ENCODE measurements at regions not wholly inside any gene's neighbourhood (a gene's known extent, or its start where the extent isn't known, plus 50 kb on each side); places are given as distances from the start of the nearest gene placed in this dataset.

GRCh38 chr10:112087953-112088456, 95.6 kb downstream of the GPAM start:
- Histone ChIP-seq H3K23me2 (ENCODE audit: insufficient read length, low read depth, low read length, poor library complexity, severe bottlenecking) (no peaks in the 10 kb centered on the region), H3K9ac (ENCODE audit: extremely low read depth, insufficient read length, low read length) (no peak overlapping the region), H3T11ph (ENCODE audit: low read length) (no peak overlapping the region), H3K9me3 (ENCODE audit: control insufficient read depth, low read depth, low read length) (no peaks in the 10 kb centered on the region), H3K14ac (ENCODE audit: insufficient read depth, low read length) (no peak overlapping the region), H4K20me1 (ENCODE audit: control insufficient read depth, insufficient read depth, insufficient read length) (no peaks in the 10 kb centered on the region), H2BK20ac (ENCODE audit: low read depth, low read length, poor library complexity, severe bottlenecking) (no peak overlapping the region), H4K8ac (replicated peaks; ENCODE audit: insufficient read length, low read depth, low read length) (no peak overlapping the region), H3K79me2 (ENCODE audit: insufficient read depth, low read length) (no peaks in the 10 kb centered on the region), H2BK120ac (ENCODE audit: low read depth, low read length, poor library complexity, severe bottlenecking) (no peak overlapping the region), H2AK5ac (ENCODE audit: insufficient read length, low read length) (no peak overlapping the region), H3K4me2 (ENCODE audit: insufficient read depth, insufficient read length, low read length) (no peak overlapping the region), H2BK5ac (ENCODE audit: insufficient read length, low read length) (no peak overlapping the region), H3K4me1 (ENCODE audit: insufficient read depth, low read length) (no peaks in the 10 kb centered on the region), H2BK15ac (ENCODE audit: low read depth, low read length) (no peak overlapping the region), H3K56ac (ENCODE audit: insufficient read length, low read depth, low read length) (no peak overlapping the region), H3K18ac (ENCODE audit: insufficient read length, low read depth, low read length) (no peak overlapping the region), H3K4ac (ENCODE audit: low read depth, low read length) (no peak overlapping the region), H2BK12ac (ENCODE audit: insufficient read length, low read depth, low read length) (no peak overlapping the region), H2AFZ (ENCODE audit: low read length) (no peak overlapping the region), H3K27me3 (ENCODE audit: insufficient read depth, low read length) (no peaks in the 10 kb centered on the region), H4K91ac (ENCODE audit: insufficient read length, low read depth, low read length) (no peak overlapping the region), H4K5ac (ENCODE audit: insufficient read length, low read depth, low read length) (no peak overlapping the region), H3K79me1 (ENCODE audit: insufficient read depth, low read depth, low read length, poor library complexity, severe bottlenecking) (no peaks in the 10 kb centered on the region), H3K23ac (ENCODE audit: insufficient read length, low read depth, low read length) (no peak overlapping the region), H3K27ac (ENCODE audit: insufficient read length, low read depth, low read length) (no peak overlapping the region)
- no peak overlapping the region for H3K27ac Mint-ChIP-seq
- H3K9me3 Mint-ChIP-seq, result no peaks in the 10 kb centered on the region
- H3K4me1 Mint-ChIP-seq, result peaks cover 2% of the 10 kb centered on the region in 2 experiments; a peak in 2 of 4 replicates
- no peaks in the 10 kb centered on the region for H3K36me3 Mint-ChIP-seq (ENCODE audit: insufficient read depth in 1 of 3, low read depth in 3 of 3)
- H3K27me3 Mint-ChIP-seq (ENCODE audit: low read depth), result no peaks in the 10 kb centered on the region
- H3K4me3 Mint-ChIP-seq, result no peak overlapping the region
- no CpG with 5 or more reads among the region's 10 CpGs for WGBS (ENCODE audit: extremely low coverage, insufficient read length, low lambda C conversion rate)
- DNase-seq, result no peak
- TF ChIP-seq CTCF (conservative IDR thresholded peaks at IDR 0.05), result no peak
